HK-2 (cell line): ENCODE measurements at regions not wholly inside any gene's neighbourhood (a gene's known extent, or its start where the extent isn't known, plus 50 kb on each side); places are given as distances from the start of the nearest gene placed in this dataset.
"Not testable (repeated sequence)": the region's sequence is repeated elsewhere in the genome, so short reads cannot be mapped to it uniquely, and the experiment has no call there.

Experiments used
- DNase-seq: peaks from one replicate; pipeline ENCODE4 v3.0.0-alpha.2; 2018; ENCODE audit not compliant: unreplicated experiment

DNA sequence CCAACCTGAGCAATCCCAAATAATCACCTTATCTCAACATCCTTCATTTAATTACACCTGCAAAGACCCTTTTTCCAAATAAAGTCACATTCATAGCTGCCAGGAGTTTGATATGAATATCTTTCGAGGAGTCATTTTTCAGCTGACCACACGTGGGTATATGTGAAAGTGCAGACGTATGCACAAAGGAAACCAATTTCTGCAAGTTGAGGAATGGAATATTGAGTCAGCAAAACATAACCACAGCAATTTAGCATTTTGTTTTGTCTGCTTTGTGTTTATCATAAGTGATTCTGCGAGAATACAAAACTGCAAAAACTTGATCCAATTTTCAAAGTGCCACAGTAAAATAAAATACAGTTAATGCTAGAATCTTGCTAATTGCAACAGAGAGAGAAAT lies 295.9 kb downstream of the SUCLA2 start:
- DNase-seq = no peak

DNA sequence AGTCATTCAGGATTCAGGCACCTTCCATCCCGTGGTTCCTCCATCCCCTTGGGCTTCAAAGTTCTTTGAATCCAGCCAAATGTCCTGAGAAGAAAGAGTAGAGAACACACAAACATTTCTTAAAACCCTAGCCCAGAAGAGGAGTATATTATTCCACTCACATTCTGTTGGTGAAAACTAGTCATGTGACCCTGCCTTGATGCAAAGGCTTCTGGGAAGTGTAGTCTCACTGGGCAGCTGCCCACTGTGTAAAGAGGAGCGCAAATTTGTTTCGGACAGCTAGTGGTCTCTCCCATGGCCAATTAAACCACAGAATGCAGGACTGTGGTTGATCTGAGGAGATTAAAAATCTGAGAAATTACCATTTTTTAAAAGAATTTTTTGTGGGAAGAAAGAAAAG lies 304.4 kb downstream of the SUCLA2 start:
- DNase-seq = no peak

DNA sequence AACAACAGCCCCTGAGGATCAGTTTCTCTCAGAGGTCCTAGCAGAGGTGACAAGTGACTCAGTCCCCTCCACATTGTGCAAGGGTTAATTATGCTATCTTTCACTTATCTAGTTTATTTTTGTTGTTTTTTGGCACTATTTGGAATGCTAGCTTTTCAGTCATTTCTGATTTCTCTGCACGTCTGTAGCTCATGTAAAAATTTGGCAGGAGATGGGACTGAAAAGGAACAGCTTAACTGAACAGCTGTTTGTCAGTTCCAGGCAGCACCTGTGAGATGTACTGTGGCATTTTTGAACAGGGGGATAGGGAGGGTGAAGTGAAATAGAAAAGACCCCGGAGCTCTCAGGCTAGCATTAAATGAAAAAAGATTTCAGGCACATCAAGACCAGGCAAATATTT lies 313.5 kb downstream of the SUCLA2 start:
- DNase-seq = no peak

- not testable (repeated sequence) for DNase-seq
Observed at GRCh38 chr13:47685156-47685555, 315.9 kb downstream of the SUCLA2 start.

- DNase-seq = no peak
Observed at GRCh38 chr13:47680748-47681147, 320.3 kb downstream of the SUCLA2 start.

DNA sequence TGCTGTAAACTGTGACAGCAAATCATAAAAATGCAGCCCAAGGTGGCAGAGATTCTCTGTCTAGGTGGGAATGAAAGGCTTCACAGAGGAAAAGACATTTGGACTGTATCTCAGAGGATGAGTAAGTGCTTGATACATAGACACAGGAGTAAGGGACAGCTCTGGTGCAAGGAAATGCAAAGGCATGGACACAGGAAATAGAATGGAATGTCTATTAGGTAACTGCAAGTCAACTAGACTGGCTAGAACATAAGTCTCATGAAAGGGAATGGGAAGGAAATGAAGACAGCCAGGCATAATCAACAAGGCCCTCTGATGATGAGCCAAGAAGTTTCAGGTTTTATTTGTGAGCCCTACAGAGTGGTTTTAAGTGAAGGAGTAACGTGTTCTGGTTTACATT lies 321.7 kb downstream of the SUCLA2 start:
- DNase-seq = no peak

DNA sequence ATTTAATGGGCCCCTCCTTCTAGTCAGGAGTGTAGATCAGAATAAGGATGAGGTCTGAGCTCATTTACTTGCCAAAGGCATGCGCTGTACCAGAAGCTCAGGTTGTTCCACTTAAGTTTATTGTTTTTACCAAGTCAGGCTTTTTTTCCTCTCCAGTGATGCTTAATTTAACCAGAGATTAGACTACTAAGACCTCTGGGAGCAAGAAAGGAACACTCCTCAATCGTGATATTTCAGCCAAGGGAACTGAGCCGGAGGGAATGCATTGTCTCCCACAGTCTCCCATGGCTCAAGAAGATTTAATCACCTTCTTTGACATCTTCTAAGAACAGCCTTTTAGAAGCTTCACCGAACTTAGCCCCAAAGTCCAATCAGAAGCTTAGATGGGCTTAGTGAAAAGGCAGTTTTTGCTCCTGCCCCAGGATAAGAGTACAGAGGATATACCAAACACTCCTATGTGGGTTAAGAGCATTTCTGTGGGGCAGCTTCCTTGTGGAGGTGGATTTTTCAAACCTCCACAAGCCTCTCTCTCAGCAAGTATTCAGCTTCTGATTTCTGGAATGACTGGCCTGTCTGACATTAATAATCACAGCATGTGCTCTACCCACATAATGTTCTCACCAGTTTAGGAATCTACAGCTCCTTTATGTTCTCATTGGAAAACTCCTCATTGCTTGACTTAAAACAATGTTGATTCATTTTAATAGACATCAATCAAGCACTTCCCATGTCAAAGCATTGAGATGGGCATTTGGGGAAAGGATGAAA lies 322.7 kb downstream of the SUCLA2 start:
- no peak for DNase-seq

- DNase-seq = no peak
Observed at GRCh38 chr13:47675871-47676270, 325.2 kb downstream of the SUCLA2 start.

DNA sequence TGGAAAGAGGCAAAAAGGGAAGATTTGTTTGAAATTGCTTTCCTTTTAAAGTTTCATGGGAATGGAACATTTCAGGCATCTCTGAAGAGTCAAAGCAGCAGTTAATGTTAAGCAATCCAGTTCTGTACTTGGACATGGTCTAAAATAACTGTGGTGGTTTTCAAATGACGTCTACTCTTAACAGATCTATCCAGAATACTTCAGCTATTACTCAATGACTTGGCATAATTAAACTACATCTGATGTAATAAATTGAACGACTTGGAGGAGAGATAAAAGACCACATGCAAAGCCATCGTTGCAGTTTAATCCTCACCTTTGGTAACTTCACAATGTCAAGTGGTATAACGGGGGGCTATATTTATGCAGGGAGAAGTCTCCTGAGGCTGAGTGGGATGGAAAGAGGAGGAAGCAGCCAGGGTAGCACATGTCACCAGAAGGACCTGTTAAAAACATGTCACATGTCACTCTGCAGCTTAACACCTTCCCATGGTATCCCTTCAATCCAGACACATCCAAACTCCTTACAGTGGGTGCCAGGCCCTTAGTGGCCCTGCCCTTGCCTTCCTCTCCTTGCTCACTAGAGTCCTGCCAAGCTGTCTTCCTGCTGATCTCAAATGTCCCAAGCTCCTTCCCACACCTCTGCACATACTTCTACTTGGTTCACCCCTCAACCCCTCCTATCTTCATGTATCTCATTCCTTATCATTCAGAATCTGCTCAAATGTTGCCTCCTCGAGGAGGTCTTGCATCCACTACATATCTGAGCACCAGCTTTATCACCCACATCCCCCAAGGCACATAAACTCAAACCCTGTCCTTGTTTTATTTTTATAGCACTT lies 327.8 kb downstream of the SUCLA2 start:
- no peak for DNase-seq

DNA sequence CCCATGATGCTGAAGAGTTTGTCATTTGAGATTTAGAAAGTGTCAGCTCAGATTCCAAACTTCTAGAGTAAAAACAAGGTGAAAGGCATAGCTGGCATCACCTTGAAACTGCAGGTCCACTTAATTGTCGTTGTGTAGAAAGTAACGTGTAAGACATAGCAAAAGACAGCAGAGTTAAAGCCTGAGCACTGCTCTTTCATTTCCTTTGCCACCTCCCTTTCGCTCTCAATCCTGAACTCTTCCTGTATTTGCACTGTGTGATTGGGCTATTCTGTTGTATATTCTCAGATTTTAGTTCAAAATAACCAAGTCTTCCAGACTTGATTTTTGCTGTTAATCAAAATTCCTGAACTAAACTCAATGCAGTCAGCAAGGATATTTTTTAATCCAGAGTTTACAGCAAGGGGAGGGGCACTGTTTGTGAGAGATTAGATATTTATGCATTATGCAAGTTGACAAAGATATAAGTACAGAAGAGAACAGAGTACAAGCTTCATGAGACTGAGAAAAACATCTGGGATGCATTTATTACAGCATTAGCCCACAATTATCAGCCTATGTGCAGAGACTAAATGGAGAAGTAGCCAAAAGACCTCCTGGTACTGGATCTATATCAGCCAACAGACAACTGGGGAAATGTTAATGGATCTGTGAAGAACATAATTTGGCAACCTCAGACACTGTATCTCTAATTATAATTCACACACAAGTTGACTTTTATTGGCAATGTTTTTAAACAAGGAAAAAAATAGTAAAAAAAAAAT lies 328.6 kb downstream of the SUCLA2 start:
- no peak for DNase-seq

DNA sequence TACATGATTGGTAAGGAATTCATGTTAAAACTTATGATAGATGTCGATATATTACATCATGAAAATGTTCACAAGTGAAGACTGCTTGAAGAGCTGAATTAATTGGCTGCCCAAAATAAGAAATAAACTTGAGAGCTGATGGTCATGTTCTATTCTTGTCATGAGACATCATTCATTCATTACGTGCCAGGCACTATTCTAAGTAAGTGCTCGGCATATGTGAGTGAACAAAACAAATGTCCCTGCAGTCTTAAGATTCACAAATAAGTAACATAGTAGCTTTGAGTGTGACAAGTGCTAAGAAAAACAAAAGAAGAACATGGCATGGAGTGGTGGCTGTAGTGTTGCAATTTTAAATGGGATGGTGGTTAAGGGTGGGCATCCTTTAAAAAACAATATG lies 329.3 kb downstream of the SUCLA2 start:
- DNase-seq = no peak

- no peak for DNase-seq
Observed at GRCh38 chr13:47665043-47665442, 336.0 kb downstream of the SUCLA2 start.

- no peak for DNase-seq
Observed at GRCh38 chr13:47661076-47661475, 340.0 kb downstream of the SUCLA2 start.

DNA sequence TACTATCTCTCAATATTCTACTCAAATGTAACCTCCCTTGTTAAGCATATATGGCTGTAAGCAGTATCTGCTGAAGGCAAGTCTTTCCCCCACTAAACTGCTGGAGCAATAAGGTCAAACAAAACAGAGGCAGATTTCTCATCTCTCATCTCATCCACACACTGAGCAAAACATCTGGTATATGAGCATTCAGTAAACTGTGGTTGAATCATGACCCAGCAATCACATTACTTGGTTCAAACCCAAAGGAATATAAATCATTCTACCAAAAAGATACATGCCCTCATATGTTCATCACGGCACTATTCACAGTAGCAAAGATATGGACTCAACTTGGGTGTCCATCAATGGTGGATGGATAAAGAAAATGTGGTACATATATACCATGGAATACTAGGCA lies 344.4 kb downstream of the SUCLA2 start:
- DNase-seq = no peak

DNA sequence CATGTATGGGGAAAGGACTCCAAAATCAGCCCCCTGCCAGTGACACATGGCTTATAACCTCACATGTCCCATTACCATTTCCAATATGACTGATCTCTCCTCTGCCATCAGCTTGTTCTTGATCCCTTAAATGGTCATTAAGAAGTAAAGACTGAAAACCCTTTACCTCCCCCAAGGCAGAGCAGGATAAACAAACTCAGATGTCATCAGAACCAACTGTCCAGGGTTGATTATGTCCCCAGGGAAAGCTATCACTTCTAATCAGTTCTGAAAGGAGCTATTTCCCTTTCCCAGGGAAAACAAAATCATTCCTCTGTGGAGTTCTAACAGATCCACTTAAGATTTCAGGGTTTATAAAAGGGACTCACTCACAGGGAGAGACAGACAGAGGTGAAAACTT lies 350.9 kb downstream of the SUCLA2 start:
- no peak for DNase-seq

GRCh38 chr13:47647001-47647400 lies 354.1 kb downstream of the SUCLA2 start:
- DNase-seq = no peak

DNA sequence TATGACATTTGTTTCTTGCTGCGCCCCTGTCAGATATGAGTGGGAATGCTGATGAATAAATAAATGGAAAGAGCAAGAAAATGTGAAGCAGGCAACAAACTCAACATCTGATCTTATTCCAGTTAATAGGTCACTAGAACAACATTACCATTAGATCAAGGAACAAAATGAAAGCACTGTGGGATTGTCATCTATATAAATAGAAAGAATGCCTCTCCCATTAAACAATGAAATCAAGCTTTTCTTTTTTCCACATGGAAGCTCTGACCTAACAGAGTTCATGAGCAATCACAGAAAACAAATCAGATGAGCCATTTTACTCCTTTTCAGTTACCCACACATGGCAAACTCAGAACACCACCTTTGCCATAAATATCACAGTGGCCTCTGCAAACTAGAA lies 354.8 kb downstream of the SUCLA2 start:
- no peak for DNase-seq

DNA sequence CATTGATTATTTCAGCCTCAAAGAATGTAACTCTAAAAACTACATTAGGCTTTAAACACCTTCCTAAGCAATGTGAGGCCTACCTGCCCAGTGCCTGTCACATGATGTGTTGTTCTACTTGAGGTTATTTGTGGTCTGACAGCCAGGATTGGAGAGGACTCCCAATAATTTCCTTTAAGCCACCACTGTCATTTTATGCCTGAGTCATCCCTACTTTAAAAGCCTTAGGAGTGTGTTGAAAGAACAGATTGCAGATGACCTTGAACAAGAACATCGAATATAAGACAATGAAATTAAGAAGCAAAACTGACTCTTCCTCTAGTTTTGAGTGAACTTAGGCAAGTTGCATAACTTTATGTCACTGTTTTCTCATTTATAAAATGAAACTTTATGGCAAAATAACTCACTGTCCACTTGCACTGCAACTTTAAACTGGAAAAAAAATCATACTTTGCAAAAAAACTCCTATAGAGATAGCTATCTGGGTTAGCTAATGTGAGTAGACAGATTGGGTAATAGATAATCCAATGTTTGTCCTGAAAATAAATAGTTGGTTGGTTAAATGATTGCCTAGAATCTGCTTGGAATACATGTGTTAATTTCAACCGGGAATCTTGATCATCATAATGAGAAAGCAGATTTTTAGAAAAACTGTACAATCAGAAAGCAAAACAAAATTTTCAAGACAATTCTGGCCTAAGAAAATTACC lies 361.2 kb downstream of the SUCLA2 start:
- DNase-seq = no peak

DNA sequence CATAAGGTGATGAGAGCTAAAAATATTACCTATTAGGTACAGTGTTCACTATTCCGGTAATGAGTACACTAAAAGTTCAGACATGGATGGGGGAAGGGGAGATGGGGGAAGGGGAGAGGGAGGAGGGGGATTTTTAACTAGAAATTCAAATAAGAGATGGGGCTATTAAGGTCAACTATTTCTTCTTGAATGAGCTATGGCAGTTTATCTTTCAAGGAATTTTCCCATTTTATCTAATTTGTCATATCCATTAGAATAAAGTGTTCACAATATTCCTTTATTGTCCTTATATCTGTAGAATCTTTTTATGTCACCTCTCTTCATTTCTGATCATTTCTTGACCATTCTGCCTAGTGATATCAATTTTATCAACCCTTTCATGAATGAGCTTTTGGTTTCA lies 362.4 kb downstream of the SUCLA2 start:
- DNase-seq = no peak

DNA sequence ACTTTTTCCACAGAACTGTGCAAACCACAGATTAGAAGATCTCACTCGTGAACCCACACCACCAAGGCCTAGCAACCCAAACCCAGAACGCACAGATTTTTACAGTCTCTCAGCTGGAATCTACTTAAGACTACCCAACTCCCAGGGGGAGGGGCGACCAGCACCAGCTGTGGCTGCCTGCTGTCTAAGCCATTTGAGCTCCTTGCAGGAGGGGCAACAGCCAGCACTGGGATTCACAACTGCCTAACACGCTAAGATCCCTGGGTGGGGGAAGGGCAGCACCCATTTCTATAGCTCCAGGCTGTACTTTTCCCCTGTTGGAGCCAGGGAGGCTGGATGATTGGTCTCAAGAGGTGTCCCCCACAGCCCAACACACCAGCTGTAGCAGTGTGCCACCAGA lies 368.8 kb downstream of the SUCLA2 start:
- DNase-seq = no peak

GRCh38 chr13:47628666-47629065 lies 372.4 kb downstream of the SUCLA2 start:
- DNase-seq = no peak

DNA sequence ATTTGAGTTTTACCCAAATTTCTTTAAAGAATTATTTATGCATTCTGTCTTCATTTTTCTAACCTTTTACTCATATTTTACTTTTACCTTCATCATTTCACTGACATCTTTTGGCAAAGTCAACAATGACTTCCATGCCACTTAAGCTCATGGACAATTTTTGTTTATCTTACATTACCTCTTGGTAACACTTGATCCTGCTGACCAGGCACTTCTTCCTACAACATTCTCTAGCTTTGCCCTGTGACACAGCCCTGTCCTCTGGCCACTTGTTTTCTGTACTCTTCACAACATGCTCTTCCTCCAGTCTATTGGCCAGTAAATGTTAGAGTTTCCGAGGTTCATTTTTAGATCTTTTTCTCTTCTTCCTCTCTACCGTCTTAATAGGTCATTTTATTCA lies 377.2 kb downstream of the SUCLA2 start:
- no peak for DNase-seq
